Choroid plexus epithelial cell (primary cell): ENCODE measurements at regions not wholly inside any gene's neighbourhood (a gene's known extent, or its start where the extent isn't known, plus 50 kb on each side); places are given as distances from the start of the nearest gene placed in this dataset.

Source experiments
- DNase-seq: peaks from one replicate; pipeline ENCODE4 v3.0.0-alpha.2; 2010; ENCODE audit warnings: low read depth
- H3K4me3 ChIP-seq: 2 replicates; pipeline ENCODE4 v1.5.1; 2011; ENCODE audit warnings: low read depth, mild to moderate bottlenecking, control low read depth, low read length, moderate library complexity
- TF ChIP-seq, protein P1 (sequence below): conservative IDR thresholded peaks from 2 replicates; pipeline ENCODE4 v1.5.1; 2011; ENCODE audit warnings: low read depth, mild to moderate bottlenecking, control low read depth, inconsistent platforms, low read length, moderate library complexity

- no peak overlapping the region for H3K4me3 ChIP-seq
- no peak for DNase-seq
- TF ChIP-seq, protein P1, sequence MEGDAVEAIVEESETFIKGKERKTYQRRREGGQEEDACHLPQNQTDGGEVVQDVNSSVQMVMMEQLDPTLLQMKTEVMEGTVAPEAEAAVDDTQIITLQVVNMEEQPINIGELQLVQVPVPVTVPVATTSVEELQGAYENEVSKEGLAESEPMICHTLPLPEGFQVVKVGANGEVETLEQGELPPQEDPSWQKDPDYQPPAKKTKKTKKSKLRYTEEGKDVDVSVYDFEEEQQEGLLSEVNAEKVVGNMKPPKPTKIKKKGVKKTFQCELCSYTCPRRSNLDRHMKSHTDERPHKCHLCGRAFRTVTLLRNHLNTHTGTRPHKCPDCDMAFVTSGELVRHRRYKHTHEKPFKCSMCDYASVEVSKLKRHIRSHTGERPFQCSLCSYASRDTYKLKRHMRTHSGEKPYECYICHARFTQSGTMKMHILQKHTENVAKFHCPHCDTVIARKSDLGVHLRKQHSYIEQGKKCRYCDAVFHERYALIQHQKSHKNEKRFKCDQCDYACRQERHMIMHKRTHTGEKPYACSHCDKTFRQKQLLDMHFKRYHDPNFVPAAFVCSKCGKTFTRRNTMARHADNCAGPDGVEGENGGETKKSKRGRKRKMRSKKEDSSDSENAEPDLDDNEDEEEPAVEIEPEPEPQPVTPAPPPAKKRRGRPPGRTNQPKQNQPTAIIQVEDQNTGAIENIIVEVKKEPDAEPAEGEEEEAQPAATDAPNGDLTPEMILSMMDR = no peak
Observed at GRCh38 chr1:177464686-177465085, 293.9 kb downstream of the BRINP2 start.

DNA sequence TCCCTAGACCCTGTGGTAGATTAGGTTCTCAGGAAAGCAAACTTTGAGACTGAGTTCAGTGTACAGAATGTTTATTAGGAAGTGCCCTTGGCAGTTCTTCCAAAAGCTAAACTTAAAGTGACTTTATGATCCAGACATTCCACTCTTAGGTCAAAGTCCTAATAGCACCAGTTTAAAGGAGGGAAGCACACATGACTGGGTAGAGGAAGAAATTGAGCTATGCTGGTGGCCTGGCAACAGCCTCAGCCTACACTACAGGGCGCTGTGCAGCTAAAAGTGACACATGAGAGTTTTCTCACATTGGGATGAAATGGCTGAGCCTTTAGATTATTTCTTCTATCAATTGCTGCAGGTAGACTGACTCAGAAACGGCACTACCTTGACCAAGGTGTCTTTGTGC is 280.4 kb downstream of the BRINP2 start:
- TF ChIP-seq, protein P1 = no peak
- no peak overlapping the region for H3K4me3 ChIP-seq
- no peak for DNase-seq

GRCh38 chr1:177448652-177449357 is 278.0 kb downstream of the BRINP2 start:
- H3K4me3 ChIP-seq = no peak overlapping the region
- DNase-seq = no peak
- TF ChIP-seq, protein P1 = no peak

GRCh38 chr1:177448036-177448615 is 277.4 kb downstream of the BRINP2 start:
- DNase-seq = no peak
- no peak overlapping the region for H3K4me3 ChIP-seq
- TF ChIP-seq, protein P1 = no peak

DNA sequence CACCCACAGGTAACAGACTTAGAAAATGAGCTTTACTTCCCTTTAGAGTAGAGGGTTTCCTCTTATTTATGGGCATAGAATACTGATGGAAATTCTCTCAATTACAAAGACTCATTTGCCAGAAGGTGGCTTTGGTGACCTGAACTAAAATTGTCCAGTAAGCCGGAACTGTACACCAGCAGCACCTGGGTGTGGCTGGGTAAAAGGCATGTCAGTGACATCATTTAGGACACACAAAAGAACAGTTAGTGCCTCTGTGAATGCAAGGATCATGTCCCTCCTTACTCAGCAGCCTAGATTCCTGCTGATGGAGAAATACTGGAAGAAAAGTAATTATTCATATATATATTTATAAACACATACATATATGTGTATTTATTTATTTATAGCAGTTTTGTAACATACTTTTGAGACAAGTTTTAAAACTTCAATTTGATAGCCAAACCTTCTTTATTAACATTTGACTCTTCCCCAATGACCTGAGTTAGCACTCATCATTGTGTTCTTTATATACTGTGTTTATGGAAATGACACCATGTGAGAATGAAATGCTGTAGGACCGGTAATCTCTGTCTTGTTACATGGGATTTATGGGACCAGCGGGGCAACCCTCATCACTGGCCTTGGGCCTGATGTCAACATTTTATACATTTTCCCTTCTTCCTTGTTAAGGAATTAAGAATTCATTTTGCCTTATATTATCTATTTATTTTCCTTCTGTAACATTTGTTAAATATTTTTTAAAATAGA is 274.4 kb downstream of the BRINP2 start:
- H3K4me3 ChIP-seq = no peak overlapping the region
- TF ChIP-seq, protein P1 = no peak
- DNase-seq = no peak

DNA sequence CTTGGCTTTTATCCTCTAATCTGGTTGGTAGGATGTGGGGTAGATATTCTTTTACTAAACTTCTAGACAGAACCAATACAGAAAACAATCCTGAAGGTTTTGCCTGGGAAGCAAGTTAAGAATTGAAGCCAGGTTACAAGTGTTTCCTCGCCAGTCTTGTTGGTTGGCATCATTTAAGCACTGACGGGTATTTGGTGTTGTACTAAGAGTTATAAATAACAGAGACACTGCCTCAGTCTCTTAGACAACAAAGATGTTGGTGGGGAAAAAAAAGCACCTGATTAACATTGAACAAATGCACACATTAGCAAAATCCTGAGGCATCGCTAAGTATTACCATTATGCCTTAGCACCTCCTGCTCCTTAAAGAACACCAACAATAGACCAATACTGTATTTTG is 272.2 kb downstream of the BRINP2 start:
- DNase-seq = no peak
- TF ChIP-seq, protein P1 = no peak
- H3K4me3 ChIP-seq = no peak overlapping the region
